ENCODE measurements at regions not wholly inside any gene's neighbourhood (a gene's known extent, or its start where the extent isn't known, plus 50 kb on each side); places are given as distances from the start of the nearest gene placed in this dataset.
"Not testable (repeated sequence)": the region's sequence is repeated elsewhere in the genome, so short reads cannot be mapped to it uniquely, and the experiment has no call there.

DNA sequence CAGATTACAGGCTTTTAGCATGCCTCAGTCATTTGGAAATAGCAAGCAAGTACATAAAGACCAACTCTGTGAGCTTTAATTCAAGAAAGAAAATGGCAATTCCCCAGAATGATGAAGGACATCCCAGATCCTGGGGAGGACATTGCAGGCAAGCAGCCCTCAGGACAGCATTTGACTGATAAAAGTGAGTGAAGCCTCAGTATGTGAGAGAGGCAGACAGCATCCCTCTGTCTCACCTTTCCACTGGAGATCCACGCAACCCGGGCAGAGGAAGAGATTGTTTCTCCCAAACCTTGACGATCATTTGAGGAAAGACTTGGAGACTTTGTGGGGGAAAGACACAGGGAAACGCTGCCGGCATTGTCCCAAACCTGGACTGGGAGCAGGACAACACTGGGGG lies 128.0 kb upstream of the PABPC3 start:
- TF ChIP-seq, protein P1, sequence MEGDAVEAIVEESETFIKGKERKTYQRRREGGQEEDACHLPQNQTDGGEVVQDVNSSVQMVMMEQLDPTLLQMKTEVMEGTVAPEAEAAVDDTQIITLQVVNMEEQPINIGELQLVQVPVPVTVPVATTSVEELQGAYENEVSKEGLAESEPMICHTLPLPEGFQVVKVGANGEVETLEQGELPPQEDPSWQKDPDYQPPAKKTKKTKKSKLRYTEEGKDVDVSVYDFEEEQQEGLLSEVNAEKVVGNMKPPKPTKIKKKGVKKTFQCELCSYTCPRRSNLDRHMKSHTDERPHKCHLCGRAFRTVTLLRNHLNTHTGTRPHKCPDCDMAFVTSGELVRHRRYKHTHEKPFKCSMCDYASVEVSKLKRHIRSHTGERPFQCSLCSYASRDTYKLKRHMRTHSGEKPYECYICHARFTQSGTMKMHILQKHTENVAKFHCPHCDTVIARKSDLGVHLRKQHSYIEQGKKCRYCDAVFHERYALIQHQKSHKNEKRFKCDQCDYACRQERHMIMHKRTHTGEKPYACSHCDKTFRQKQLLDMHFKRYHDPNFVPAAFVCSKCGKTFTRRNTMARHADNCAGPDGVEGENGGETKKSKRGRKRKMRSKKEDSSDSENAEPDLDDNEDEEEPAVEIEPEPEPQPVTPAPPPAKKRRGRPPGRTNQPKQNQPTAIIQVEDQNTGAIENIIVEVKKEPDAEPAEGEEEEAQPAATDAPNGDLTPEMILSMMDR (IDR thresholded peaks at IDR 0.05) = not testable (repeated sequence)
- TF ChIP-seq POLR2A, POLR2AphosphoS5 (IDR thresholded peaks at IDR 0.05): not testable (repeated sequence)

Measured in breast epithelium (tissue), 3 donors.